HG03457 (cell line): ENCODE measurements at regions not wholly inside any gene's neighbourhood (a gene's known extent, or its start where the extent isn't known, plus 50 kb on each side); places are given as distances from the start of the nearest gene placed in this dataset.

Experiments used
- ATAC-seq: cut with Tn5 transposase; IDR thresholded peaks from one replicate; pipeline ENCODE4 v1.9.1; 2021; ENCODE audit warnings: moderate number of reproducible peaks; ENCODE audit not compliant: unreplicated experiment

DNA sequence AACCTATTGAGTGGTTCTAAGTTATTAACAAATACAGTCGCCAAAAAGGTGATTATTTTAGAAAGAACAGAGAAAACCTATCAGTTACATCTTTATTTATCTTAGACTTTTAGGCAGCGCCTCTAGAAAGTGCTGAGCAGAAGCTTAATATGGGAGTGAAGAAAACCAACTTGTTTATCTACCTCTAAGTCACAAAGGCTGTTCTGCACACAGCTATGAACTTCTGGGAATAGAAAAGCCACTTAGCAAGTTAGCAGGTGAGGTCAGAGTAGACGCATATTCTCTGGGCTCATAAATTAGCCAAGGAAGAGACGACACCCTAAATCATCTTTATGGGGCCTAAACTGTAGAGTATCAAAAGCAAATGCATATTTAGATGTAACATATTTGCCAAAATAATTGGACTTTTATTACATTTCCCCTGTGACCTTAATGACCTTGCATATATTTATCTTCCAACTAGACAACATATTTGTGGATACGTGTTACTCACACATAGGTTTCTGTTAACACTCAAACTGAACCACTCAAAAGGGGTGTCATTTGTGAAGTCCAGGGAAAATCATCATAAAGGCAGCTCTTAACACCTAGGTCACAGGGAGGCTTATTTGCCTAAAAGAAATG lies 267.1 kb downstream of the ADGB start:
- no peak for ATAC-seq

DNA sequence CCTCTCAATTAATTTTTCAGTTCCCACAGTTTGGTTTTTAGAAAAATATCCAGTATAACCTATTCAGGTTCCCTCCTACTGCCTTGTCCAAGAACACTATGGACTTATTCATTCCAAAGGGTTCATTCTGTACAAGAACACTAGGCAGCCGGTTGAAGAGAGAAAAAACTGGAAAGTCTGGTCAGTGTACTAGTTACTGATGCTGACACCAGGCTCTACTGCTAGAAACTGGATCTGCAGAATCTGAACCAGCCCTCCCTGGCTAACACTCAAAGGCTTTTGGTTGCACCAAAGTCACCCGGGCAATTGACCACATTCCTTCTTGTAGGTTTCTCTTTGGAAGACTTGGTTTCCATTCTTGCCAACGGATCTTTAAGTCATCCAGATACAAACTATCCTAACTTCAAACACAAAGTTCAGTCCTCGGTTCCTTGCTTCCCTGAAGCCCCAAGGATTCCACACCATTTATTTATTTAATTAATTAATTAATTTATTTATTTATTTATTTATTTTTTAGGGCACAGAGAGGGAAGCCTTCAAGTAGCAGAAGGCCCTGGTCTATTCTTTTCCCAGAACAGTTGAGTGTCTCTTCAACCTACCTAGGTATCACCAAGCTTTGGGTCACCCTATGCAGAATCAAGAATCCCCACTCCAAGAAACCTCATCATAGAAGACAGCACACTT lies 268.1 kb downstream of the ADGB start:
- ATAC-seq: no peak

DNA sequence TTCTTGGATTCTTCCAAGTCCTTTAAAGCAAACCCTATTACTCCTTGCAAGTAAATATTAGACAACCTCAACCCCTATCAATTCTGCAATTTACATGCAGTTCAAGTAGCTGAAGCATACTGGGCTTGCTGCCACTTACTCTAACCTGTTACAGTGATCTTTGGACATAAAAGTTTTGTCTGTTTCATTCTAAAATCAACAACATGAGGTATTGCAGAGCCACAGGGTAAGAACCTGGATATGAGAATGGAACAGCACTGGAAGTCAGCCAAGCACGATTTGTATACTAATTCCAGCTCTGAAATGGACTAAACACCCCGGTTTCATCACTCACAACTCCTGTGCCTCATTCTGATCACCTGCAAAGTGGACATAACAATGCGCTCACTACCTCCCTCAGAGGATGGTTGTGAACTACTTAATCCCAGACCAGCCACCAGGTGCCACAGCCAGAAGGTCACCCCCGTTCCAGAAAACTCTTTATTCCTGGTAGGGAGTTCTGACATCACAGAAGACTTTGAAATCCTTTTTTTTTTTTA lies 270.0 kb downstream of the ADGB start:
- no peak for ATAC-seq

DNA sequence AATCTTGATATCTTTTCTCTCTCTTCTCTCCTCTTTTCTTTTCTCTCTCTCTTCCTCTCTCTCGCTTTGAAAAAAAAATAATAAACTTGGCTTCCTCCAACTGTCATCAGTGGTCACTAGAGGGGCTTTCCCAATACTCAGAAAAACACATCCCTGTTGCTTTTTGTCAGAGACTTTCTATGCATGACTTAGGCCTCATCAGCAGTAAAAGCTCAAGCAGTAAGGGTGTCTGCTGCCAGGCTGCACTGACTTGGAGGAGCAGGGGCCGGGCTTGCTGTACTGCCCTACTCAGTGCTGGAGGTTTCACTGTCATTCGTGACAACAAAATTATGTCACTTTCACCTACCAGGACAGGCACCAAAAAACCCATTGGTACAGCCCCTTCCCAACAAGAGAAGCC lies 272.0 kb downstream of the ADGB start:
- ATAC-seq: peak; percentile 87

DNA sequence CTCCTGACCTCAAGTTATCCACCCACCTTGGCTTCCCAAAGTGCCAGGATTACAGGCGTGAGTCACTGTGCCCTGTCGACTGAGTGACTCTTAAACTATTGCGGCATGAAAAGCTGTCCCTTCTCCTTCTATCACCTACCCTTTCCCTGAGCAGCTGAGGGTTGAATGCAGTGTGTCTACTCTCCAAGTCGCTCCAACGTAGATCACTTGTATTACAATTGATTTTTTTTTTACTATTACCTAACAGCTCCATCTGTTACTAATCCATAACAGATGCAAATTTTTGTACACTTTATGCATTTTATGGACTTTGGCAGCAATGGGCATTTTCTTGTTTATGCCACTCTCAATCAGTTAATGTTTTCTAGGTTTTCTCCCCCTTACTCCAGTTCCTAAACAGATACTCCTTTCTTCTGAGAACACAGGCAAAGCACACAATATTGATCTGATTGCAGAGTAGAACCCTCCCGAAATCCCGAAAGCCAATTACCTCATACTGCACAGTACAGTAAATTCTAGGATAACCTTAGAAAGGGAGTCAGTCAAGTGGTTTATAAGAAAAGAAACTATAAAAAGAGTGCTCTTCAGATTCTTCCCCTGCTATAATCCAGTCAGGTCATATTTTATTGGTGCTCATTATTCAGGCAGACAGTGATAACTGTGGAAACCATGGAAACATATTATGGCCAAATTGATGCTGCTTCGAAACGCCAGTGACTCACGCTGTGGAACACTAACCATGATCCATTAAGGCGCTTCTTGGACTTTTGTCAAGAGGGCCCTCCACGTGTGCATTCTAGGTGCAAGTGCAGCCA lies 273.0 kb downstream of the ADGB start:
- no peak for ATAC-seq

DNA sequence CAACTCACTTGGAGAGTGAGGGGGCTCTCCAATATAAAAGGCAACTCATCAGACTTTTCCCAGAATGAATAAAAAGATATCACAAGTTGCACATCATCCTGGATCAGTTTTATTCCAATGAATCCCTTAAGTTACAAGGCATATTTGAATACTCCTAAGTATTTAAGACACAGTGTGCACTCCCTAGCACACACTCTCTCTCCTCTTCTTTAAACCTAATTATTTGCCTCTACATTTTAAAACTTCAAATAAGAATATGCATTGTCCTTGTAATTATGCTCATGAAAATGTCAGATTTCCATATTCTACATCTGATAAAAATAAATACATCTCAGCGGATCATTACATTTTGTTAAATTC lies 273.6 kb downstream of the ADGB start:
- no peak for ATAC-seq

DNA sequence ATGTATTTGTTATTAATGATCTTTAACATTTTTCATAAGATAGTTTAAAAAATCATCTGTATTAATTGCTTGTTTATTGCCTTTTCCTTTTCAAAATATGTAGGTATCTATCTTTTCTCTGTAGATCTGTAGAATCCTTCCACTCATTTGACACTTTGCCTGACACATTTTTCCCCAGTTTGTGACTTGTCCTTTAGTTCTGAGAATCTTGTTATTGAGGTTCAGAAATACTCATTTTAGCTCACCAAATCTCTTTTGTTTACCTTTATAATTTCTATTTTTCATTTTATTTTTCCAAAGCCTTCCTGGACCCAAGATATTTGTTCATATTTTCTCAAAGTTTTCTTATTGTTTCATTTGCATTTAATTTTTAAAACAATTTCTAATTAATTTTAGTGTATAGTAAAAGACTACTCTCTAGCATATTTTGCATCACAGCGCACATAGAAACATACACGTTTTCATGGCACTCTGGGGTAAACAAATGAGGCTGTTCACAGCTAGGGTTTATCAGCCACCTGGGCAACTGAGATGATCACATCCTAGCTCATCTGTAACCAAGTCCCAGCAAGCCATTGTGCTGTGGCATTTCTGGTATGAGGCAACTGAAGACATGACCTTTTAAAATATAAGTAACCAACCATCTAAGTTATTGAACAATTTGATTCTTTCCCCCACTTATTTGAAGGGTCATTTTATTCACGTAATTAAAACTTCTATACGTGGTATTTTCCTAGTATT lies 275.7 kb downstream of the ADGB start:
- ATAC-seq: no peak

DNA sequence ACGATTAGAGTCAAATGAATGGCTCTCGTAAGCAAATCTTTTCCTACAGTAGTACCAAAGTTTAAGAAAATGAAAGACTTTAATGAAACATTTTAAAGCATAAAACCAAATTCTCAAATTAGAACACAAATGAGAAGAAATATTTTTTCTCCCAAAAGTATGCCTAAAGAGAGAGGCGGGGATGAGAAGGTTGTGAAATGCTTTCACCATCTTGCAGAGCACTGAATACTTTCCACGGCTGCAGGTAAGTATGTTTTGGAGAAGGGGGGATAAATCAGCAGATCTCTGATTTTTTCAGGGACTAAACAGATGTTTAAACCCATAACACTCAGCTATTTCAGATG lies 277.1 kb downstream of the ADGB start:
- ATAC-seq: no peak

DNA sequence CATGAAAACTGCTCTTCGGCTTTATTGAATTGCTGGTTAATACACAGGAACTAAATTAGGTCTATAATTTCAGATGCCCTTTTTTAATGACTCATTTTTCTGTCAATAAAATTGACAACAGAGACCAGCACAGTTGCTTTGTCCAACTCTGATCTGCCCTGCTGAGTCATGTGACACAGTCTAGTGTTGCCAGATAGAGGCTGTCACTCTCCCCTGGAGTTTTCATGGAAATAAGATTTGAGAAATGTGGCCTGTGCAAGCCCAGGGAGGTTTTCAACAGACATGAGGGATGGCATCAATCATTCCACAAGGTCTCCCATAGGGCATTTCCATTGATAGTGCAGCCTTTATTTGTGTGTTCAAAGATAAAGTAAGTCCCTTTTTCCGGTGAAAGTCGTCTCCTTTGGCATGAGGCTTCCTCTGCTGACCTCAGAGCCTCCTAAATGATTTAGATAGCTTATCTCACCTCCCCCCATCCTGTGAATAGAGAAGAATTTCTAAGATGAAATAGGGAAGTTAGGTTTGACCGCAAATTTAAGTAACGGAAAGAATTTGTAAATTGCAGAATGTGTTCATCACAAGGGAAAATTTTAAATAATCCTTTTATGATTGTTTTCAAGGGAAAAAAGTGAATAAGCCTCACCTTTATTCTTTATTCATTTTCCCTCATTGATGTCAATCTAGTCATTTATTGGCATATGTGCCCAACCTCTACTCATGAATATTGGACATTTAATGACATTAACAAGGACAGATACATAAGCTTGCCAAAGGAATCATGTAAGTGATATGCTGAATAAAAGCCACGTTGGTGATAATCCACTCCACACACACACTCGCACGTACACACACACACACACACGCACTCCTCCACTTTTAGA lies 277.7 kb downstream of the ADGB start:
- ATAC-seq: no peak

DNA sequence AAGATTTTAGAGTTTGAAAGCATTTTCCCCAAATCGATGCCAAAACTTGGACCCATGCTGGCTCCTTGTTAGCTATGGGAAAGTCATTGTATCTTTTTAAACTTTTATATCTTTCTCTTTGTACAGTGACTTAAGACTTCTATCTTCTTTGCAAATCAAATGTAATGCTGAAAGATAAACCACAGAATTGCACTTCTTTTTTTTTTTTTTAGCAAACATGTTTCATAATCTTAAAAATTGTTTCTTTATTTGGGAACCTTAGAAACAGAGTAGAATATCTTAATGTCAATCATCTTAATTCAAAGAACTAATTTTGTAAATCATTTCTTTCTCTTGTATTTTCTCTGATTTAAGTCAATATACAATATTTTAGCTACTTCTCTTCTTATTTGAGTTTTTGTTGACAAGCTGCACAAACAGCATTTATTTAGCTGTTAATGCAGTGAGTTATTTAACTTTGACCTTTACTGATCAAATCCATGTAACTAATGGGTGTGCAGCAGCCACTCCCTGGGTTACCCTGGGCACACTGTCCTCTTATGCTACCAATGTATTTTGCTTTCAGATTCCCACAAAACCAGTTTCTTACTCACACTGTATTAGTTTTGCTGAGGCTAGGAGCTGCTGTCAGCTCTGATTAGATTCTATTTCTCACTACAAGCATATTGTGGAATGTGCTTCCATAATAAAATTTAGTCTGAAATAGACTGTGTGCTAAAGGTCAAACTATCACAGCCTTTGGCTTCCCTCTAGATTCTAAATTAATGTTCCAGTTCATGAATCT lies 279.6 kb downstream of the ADGB start:
- ATAC-seq: no peak

DNA sequence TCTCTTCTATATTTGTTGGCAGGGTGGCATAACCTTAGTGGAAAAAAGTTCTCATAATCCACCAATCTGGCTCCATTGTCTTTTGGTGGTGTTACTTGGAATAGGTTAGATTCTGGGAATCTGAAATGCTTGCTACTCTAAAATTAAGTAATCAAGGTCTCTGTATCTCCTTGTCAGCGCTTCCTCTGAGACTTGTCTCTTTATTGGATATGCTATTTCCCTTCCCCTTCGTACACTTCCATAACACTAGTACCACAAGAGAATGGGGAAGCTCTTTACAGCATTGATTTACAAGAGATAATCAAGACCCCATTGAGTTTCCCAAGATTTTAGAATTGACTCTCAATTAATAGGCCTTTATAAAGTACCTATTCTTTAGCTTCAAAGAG lies 280.2 kb downstream of the ADGB start:
- ATAC-seq: no peak

DNA sequence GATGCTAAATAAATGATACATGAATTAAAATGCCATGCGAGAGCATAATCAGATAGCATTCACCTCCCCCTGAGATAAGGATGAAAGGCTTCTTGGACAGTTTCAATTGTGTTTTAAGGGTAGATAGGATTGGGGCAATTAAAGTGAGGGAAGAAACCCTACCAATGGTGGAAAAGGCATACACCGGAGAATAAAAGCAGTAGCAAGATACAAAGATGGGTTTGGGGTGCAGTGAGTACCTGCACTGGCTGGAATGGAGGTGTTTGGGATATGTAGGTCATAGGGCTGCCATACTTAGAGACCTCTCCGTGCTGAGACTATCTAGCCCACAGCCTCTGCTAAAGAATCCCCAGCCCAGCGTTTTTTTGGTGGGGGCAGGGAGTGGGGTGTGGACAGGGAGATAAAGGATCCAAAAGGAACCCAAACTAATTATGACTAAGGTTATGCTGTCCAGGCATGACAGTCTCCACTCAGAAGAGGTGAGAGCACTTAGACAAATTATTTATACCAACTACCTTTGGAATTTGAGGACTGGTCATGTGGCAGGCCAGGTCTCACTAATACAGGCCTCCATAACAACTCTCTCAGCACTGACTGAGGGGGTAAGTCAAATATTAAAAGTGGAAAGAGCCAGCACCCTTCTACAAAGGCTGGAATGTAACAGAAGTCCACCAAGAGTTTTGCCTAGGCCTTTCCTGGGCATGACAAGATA lies 280.8 kb downstream of the ADGB start:
- ATAC-seq: no peak

DNA sequence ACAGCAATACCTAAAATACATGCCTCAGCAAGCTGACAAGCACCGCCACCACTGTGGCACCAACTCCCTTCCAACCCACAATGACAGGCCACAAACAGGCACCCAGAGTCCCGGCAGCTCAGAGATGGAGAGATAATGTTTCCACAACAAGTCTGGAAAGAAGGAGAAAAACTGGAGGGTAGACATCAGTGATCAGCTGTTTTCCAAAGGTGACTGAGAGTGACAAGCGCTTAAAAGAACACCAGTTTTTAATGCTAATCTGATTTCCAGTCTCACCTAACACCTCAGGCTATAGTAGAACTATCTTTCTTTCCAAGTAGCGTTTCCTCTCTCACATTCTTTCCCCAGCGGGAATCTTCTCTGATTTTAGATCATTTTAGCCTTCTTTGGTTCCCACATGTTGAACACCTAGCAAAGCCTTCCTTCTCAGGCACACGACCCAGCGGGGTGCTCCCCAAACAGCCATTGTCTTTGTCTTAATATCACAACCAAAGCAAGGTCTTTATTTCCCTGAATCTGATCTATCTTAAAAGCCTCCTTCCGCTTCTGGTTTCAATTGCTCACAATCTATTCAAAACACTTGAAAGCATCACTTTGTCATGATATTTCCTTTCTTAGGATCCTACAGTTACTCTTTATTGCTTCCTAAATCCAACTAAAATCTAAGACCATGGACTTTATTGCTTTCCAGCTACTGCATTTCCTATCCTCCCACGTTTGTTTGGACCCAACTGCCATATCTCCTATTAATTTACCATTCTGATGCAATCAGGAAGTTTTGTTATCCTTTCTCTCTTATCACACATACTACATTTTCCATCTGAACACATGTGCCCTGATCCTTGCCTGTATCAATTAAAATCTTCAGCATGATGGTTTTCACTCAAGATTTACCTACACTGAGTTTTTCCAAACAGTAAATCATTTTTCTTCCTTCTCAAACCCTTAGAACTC lies 282.7 kb downstream of the ADGB start:
- ATAC-seq: no peak

DNA sequence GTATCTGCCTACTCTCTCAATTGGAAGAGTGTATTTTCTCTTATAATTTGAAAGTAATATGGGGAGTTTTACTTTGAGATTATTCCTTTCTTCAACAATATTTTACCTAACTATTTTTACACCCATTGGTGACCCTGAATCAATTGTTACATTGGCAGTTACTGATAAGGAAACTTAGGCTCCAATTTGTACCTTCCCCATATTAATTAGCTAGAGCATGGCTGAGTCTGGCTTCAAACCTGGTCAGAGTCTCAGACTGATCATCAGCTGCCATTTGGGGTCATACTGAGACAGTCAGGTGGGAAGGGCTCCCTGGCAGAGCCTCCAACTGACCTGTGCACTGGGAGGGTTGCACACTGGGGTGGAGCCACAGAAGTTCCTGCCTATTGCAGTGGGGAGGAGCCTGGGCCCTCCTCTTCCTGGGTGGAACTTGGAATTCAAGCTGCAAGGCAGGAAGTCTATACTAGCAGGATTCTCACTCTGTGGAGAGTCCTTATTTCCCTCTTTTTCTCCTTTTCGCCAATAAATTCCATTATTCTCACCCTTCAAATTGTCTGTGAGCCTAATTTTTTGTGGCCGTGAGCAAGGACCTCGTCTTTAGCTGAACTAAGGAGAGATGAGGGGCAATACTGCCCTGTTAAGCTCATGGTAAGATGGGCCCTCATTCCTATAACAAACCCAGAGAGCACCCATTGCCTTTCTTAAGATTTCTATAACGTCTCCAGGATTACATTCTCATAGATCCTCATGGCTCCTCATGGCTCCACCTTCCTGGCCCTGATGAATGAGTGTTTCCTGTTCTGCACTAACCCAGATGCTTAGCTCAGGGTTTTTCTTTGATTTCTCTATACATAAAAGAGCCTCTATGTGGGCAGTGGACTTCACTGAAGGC lies 285.1 kb downstream of the ADGB start:
- ATAC-seq: no peak

DNA sequence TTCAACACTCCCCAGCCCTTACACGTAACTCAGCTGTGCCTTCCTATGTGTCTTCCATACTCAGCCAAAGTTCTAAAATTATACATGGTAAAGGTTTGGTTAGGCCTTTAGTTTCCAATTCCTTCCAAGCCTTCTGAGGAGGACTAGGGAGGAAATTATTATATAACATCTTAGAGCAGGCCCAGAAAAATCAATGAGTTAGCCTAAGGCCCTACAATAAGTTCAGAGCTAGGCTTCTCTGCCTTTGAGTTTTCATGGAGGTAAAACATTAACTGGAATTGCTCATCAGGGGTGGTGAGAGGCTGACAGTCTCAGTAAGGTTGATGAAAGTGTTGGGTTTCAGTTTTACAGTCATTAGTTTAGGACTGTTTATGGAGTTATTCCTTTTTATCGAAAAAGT lies 286.0 kb downstream of the ADGB start:
- ATAC-seq: peak; percentile 78

DNA sequence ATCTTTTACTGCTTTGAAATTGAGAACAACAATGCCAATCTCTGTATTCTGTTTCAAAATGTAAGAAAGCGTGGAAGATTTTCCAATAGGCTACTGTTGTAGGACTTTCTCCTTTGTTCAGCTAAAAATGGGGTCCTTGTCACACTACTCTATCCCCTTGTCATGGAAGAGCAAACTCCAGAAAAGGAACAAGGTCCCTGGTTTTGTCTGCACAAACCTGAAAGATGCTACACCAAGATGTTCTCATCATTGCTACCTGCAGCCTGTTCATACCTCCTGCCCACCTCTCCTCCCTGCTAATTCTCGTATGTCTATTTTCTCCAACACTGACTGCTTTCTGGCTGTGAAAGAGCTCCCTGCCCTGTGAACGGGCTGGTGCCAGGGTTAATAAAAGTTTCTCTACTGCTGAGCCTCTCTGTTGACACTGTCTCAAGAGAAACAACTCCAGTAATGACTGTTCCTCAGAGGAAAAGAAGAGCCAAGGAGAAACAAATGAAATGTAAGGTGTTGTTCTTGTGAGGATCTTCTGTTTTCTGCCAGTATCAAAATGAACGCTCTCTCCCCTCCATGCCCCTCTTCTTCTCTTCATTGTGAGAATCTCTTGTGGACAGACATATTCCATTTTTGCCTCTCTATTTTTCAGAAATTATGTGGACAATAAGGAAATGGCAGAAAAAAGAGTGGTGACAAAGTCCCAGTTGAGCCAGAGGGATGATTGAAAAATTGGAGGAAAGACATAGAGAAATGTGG lies 287.1 kb downstream of the ADGB start:
- no peak for ATAC-seq
